Activated CD4-positive, CD25-positive, alpha-beta regulatory T cell treated with anti-CD3 and anti-CD28 coated beads, Interleukin-2, amount 50 U/mL, for 72 hours (primary cell): ENCODE measurements at regions not wholly inside any gene's neighbourhood (a gene's known extent, or its start where the extent isn't known, plus 50 kb on each side); places are given as distances from the start of the nearest gene placed in this dataset.
"Not testable (repeated sequence)": the region's sequence is repeated elsewhere in the genome, so short reads cannot be mapped to it uniquely, and the experiment has no call there.

Source experiments
- DNase-seq: peaks from one replicate; pipeline ENCODE4 v3.0.0; 2021

DNA sequence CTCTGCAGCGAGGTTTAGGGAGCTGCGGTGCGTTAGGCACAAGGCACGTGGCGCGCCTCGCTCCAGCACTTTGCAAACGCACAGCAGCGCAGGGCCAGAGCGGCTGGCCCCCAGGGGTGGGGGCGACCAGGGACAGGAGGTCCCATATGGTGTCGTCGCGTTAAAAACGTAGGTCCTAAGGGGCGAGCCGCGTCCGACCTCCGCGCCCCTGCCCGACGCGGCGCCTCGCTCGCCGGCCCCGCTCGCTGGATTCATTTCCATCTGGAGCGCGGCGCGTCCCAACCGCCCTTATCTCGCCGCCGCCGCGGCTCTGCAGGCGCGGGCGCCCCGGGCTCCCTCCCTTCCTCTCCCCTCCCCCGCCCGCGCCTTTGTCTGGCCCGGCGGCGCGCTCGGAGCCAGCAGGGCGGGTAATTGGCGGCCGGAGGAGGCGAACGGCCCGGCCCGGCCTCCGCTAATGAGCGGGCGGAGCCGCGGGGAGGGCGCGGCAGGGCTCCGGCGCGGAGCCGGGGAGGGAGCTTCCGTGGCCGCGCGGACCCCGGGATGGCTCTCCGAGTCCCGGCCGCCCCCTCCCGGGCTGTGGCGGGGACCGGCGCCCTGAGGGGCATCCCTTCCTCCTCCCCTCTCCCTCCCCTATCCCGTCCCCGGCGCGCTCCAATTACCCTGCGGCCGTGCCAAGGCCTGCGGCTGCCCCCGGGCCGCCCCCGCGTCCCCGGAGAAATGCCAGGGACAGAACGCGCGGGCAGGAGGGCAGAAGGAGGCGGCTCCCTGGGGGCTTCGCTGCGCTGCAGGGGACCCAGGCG lies 409.0 kb downstream of the BCOR start:
- no peak for DNase-seq

DNA sequence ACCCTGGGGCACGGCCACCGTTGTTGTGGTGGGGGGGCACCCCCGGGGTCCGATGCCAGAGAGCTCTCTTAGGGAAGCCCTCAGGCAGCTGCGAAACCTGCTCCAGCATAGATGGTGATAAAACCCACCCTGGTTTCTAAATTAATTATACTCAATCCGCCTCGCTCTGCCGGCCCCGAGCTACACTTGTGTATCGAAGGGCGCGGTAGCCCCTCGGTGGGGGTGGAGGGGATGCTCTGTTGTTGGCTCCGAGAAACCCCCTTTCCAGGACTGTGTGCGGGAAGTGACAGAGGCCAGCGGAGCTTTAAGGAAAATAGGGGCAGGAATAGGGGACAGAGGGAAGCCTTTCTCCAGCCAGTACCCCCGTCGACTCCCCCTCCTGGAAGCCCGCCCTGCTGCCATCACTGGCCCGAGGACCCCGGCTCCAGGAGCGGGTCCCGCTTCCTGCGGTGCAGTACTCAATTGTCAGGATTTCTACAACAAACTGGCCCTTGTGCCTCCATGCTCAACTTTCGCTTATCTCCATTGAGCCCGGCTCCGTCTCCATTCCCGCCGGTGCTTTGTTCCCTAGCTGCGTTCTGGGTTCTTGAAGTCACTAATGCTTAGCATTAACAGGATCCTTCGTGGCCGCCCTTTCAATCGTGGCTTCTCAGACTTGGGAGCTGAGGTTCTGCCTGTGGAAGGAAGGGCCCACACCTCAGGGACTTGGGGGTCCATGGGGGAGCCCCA lies 408.2 kb downstream of the BCOR start:
- no peak for DNase-seq

GRCh38 chrX:39690541-39691415 lies 407.0 kb downstream of the BCOR start:
- DNase-seq, result no peak

GRCh38 chrX:39691724-39692123 lies 406.0 kb downstream of the BCOR start:
- DNase-seq, result no peak

- DNase-seq, result no peak
Observed at GRCh38 chrX:39692796-39693195, 405.0 kb downstream of the BCOR start.

- no peak for DNase-seq
Observed at GRCh38 chrX:39693298-39693697, 404.5 kb downstream of the BCOR start.

DNA sequence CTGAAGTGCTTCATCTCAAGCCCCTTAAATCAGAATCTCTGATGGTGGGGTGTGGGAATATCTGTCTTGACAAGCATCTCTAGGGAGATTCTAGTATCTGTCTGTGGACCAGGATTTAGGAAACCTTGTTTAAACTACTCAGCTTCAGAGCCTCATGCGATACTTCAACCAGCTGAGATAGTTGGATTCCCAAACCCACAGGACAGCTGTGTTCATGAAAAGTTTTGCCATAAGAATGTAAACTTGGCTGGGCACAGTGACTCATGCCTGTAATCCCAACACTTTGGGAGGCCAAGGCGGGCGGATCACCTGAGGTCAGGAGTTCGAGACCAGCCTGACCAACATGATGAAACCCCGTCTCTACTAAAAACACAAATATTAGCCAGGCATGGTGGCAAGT lies 395.1 kb downstream of the BCOR start:
- DNase-seq, result not testable (repeated sequence)

DNA sequence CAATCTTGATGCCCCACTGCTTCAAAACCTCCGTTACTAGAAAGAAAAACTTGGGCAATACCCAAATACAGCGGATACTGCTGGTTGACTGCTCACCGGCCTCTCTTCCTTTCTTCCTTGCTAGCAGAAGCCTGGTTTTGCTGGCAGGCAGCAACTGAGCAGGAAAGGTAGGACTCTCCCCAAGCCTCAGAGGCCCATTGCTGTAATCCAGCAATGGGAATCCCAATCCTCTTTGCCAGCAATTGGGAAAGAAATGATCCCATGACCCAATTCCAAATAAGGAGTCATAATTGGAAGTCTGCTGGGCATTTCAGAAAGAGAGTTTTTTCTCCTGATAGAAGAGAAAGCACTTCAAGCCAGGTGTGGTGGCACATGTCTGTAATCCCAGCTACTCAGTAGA lies 394.5 kb downstream of the BCOR start:
- no peak for DNase-seq

GRCh38 chrX:39704590-39704989 lies 393.2 kb downstream of the BCOR start:
- DNase-seq, result no peak

DNA sequence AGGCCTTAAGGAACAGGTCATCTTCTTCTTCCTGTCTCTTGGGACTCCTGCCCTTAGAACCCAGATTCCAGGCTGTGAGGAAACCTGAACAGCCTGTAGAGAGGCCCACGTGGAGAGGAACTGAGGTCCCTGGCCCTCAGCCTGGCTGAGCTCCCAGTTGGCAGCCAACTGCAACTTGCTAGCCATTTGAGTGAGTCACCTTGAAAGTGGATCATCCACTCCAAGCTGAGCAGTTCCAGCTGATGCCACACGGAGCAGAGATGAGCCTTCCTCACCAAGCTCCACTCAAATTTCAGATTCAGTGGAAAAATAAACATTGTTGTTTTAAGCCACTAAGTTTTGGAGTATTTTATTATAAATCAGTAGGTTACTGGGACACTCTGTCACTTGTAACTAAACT lies 392.5 kb downstream of the BCOR start:
- no peak for DNase-seq

DNA sequence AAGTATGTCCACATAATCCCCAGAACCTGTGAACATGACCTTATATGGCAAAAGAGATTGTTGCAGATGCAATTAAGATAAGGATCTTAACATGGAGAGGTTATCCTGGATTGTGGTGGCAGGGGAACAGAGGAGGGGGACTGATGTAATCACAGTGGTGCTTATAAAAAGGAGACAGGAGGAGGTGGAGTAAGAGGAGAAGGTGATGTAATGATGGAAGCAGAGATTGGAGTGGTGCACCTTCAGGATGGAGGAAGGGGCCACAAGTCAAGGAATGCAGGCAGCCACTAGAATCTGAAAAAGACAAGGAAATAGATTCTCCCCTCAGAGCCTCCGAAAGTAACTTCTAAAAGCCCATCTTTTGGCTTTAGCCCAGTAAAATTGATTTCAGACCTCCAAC lies 388.4 kb downstream of the BCOR start:
- no peak for DNase-seq

DNA sequence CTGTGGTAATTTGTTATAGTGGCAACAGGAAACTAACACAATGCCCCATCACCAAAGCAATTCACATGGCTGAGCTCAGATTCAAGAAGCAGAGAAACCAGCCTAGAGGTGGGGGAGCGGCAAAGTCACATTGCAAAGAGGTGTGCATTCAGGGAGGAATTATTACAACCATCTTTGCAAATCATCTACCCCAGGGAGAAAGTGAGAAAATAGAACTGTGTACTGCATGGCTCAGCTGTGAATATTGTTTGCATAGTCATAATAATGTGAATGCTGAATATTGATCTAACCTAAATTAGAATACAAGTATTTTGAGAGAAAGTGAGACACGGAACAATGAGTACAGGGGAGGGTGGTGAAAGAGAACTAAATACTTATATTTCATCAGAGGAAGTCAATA lies 387.9 kb downstream of the BCOR start:
- no peak for DNase-seq

DNA sequence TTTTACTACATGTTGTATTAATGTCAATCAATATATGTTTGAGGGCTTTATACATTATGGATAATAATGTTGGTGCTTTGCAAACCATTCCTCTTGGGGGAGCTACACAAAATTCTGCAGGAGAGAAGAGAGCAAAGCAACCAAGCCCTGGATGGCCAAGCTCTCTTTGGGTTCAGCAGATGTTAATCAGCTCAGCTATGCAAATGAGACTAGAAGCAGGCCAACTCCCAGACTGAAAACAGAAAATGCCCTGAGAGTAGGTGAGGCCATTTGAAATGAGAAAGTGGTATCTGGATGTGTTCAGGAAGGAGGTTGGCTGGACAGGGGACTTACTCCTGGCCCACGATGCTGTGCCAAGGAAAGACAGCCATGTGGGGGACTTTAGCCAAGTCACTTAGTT lies 387.0 kb downstream of the BCOR start:
- no peak for DNase-seq

GRCh38 chrX:39714471-39714870 lies 383.3 kb downstream of the BCOR start:
- no peak for DNase-seq

- no peak for DNase-seq
Observed at GRCh38 chrX:39716401-39716800, 381.4 kb downstream of the BCOR start.

- DNase-seq, result no peak
Observed at GRCh38 chrX:39716802-39717540, 380.8 kb downstream of the BCOR start.

DNA sequence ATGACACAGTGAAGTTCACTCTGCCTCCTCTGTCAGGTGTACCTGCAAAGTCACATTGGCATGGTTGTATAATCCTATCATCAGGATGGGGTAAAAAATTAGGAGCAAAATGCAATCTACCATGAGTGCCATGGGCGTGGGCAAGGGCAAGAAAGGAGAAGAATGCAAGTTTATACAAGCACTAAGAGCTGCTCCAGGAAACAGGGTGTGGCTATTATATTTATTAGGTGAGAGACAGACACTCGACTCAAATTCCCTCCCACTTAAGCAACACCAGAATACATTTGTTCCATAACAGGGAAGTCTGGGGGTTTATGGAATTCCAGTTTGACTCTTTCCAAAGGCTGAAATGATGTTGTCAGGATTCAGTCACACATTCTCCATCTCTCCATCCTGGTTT lies 378.8 kb downstream of the BCOR start:
- DNase-seq, result no peak

- DNase-seq, result no peak
Observed at GRCh38 chrX:39720945-39721344, 376.8 kb downstream of the BCOR start.

- DNase-seq, result no peak
Observed at GRCh38 chrX:39721566-39722279, 376.0 kb downstream of the BCOR start.

DNA sequence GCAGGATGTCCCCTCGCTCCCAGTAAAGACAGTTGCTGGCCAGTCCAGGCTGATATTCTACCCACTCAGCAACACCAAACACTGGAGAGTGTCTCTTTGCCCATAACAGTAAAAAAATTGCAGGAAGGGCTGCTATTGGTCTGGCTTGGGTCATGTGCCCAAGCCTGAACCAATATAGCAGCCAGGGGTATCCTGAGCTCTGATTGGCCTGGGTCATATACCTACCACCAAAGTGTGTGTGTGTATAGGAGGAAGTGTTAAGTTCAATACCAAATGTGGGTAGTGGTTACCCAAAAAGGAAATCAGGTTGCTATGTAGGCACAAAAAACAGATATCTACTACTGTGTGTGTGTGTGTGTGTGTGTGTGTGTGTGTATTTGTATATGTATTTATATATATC lies 373.2 kb downstream of the BCOR start:
- DNase-seq, result no peak

GRCh38 chrX:39725114-39725513 lies 372.6 kb downstream of the BCOR start:
- DNase-seq, result no peak
